ENCODE measurements at regions not wholly inside any gene's neighbourhood (a gene's known extent, or its start where the extent isn't known, plus 50 kb on each side); places are given as distances from the start of the nearest gene placed in this dataset.

DNA sequence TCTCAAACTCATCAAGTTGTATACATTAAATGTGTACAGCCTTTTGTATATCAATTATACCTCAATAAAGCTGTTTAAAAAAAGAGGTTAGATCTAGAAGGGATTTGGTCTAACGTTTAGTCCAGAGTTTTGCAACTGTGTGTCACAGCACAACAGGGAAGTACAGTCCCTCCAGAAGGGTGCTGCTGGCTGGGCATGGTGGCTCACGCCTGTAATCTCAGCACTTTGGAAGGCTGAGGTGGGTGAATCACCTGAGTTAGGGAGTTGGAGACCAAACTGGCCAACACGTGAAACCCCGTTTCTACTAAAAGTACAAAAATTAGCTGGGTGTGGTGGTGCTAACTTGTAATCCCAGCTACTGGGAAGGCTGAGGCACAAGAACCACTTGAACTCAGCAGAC is 78.3 kb upstream of the HAO2 start:
- Histone ChIP-seq H3K4me1 (replicated peaks in 1 of 2; ENCODE audit: control insufficient read depth in 2 of 2, insufficient read depth in 2 of 2, low read length in 2 of 2) (no peaks in the 10 kb centered on the region), H3K9me3 (replicated peaks; ENCODE audit: control insufficient read depth, insufficient read depth, low read depth, low read length) (no peaks in the 10 kb centered on the region), H3K79me2 (ENCODE audit: control insufficient read depth, insufficient read depth, low read length) (no peaks in the 10 kb centered on the region), H3K9me1 (ENCODE audit: control insufficient read depth, insufficient read depth, low read length) (no peaks in the 10 kb centered on the region), H3K36me3 (ENCODE audit: control insufficient read depth, insufficient read depth, low read length) (no peaks in the 10 kb centered on the region; the same call in 2 of the 3 replicates), H3K27ac (ENCODE audit: extremely low read depth, low read depth, low read length) (no peak overlapping the region), H3K4me3 (no peak overlapping the region), H3K4me2 (ENCODE audit: insufficient read depth, low read length) (no peak overlapping the region), H3K27me3 (ENCODE audit: control insufficient read depth in 2 of 2, insufficient read depth in 2 of 2, low read length in 2 of 2) (no peaks in the 10 kb centered on the region; a peak in 1 of 5 replicates), H2AFZ (ENCODE audit: low read depth, low read length) (no peak overlapping the region), H3K9ac (ENCODE audit: insufficient read depth in 1 of 2, low read depth in 2 of 2, low read length in 2 of 2) (no peak overlapping the region), H4K20me1 (replicated peaks; ENCODE audit: control insufficient read depth, insufficient read depth, low read length) (no peaks in the 10 kb centered on the region)
- ChIA-PET POLR2A (interaction anchor here (0.7 to 1.0 kb wide), 2 partner anchors 25 to 366 kb away, joined by 3 read pairs; no protein-coding TSS in a partner anchor), CTCF (ENCODE audit: low intra/inter-chr PET ratio) (no interaction called here)
- ATAC-seq (no peak), DNase-seq (ENCODE audit: extremely low read depth in 1 of 4, low spot score in 3 of 4) (no peak), FAIRE-seq (no peak)
- no TSS peak for BruUV-seq (replicated peaks)
- 0% methylated on average over 4 of the region's 4 CpGs for WGBS (ENCODE audit: insufficient coverage, low coverage, missing lambda C conversion rate)
- intact Hi-C loops (cut with micrococcal nuclease) (no loop called here), in situ Hi-C loops (cut with MboI) (no loop called here)
- TF ChIP-seq SMAD1 (IDR thresholded peaks at IDR 0.05; ENCODE audit: low read depth, low read length, partially characterized antibody): no peak
- TF ChIP-seq E2F3 (CRISPR knock-in tag; IDR thresholded peaks at IDR 0.05): no peak
- TF ChIP-seq, protein P1, sequence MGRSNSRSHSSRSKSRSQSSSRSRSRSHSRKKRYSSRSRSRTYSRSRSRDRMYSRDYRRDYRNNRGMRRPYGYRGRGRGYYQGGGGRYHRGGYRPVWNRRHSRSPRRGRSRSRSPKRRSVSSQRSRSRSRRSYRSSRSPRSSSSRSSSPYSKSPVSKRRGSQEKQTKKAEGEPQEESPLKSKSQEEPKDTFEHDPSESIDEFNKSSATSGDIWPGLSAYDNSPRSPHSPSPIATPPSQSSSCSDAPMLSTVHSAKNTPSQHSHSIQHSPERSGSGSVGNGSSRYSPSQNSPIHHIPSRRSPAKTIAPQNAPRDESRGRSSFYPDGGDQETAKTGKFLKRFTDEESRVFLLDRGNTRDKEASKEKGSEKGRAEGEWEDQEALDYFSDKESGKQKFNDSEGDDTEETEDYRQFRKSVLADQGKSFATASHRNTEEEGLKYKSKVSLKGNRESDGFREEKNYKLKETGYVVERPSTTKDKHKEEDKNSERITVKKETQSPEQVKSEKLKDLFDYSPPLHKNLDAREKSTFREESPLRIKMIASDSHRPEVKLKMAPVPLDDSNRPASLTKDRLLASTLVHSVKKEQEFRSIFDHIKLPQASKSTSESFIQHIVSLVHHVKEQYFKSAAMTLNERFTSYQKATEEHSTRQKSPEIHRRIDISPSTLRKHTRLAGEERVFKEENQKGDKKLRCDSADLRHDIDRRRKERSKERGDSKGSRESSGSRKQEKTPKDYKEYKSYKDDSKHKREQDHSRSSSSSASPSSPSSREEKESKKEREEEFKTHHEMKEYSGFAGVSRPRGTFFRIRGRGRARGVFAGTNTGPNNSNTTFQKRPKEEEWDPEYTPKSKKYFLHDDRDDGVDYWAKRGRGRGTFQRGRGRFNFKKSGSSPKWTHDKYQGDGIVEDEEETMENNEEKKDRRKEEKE (IDR thresholded peaks at IDR 0.05; ENCODE audit: borderline replicate concordance in 1 of 2, control insufficient read depth in 1 of 2, low read depth in 2 of 2, low read length in 1 of 2): no peak
- no peak for TF ChIP-seq ZNF764 (CRISPR knock-in tag; IDR thresholded peaks at IDR 0.05; ENCODE audit: low read depth)
- no peak for TF ChIP-seq ZNF551 (CRISPR knock-in tag; IDR thresholded peaks at IDR 0.05)
- no peak for TF ChIP-seq SREBF2 (CRISPR knock-in tag; IDR thresholded peaks at IDR 0.05)
- TF ChIP-seq NRF1 (conservative IDR thresholded peaks at IDR 0.05 in 1 of 2, IDR thresholded peaks at IDR 0.05 in 1 of 2): no peak
- no peak for TF ChIP-seq SUPT5H (IDR thresholded peaks at IDR 0.05)
- TF ChIP-seq ZNF23 (CRISPR knock-in tag; IDR thresholded peaks at IDR 0.05): no peak
- TF ChIP-seq ZNF785 (CRISPR knock-in tag; IDR thresholded peaks at IDR 0.05): no peak
- no peak for TF ChIP-seq SP1 (CRISPR knock-in tag; IDR thresholded peaks at IDR 0.05)
- no peak for TF ChIP-seq SMAD2 (IDR thresholded peaks at IDR 0.05; ENCODE audit: low read depth, low read length)
- TF ChIP-seq RBBP5 (IDR thresholded peaks at IDR 0.05; ENCODE audit: borderline replicate concordance, insufficient read depth, low read length, poor library complexity, severe bottlenecking): no peak
- TF ChIP-seq, protein P2, sequence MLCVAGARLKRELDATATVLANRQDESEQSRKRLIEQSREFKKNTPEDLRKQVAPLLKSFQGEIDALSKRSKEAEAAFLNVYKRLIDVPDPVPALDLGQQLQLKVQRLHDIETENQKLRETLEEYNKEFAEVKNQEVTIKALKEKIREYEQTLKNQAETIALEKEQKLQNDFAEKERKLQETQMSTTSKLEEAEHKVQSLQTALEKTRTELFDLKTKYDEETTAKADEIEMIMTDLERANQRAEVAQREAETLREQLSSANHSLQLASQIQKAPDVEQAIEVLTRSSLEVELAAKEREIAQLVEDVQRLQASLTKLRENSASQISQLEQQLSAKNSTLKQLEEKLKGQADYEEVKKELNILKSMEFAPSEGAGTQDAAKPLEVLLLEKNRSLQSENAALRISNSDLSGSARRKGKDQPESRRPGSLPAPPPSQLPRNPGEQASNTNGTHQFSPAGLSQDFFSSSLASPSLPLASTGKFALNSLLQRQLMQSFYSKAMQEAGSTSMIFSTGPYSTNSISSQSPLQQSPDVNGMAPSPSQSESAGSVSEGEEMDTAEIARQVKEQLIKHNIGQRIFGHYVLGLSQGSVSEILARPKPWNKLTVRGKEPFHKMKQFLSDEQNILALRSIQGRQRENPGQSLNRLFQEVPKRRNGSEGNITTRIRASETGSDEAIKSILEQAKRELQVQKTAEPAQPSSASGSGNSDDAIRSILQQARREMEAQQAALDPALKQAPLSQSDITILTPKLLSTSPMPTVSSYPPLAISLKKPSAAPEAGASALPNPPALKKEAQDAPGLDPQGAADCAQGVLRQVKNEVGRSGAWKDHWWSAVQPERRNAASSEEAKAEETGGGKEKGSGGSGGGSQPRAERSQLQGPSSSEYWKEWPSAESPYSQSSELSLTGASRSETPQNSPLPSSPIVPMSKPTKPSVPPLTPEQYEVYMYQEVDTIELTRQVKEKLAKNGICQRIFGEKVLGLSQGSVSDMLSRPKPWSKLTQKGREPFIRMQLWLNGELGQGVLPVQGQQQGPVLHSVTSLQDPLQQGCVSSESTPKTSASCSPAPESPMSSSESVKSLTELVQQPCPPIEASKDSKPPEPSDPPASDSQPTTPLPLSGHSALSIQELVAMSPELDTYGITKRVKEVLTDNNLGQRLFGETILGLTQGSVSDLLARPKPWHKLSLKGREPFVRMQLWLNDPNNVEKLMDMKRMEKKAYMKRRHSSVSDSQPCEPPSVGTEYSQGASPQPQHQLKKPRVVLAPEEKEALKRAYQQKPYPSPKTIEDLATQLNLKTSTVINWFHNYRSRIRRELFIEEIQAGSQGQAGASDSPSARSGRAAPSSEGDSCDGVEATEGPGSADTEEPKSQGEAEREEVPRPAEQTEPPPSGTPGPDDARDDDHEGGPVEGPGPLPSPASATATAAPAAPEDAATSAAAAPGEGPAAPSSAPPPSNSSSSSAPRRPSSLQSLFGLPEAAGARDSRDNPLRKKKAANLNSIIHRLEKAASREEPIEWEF (CRISPR knock-in tag; IDR thresholded peaks at IDR 0.05): no peak
